ENCODE measurements at regions not wholly inside any gene's neighbourhood (a gene's known extent, or its start where the extent isn't known, plus 50 kb on each side); places are given as distances from the start of the nearest gene placed in this dataset.
"Not testable (repeated sequence)": the region's sequence is repeated elsewhere in the genome, so short reads cannot be mapped to it uniquely, and the experiment has no call there.

GRCh38 chr5:99176186-99176585 lies 247.4 kb upstream of the CHD1 start:
- Mint-ChIP-seq H3K4me1 (no peaks in the 10 kb centered on the region), H3K27ac (no peak overlapping the region), H3K4me3 (no peak overlapping the region), H3K27me3 (peaks cover 4% of the 10 kb centered on the region), H3K36me3 (no peaks in the 10 kb centered on the region), H3K9me3 (no peaks in the 10 kb centered on the region)

DNA sequence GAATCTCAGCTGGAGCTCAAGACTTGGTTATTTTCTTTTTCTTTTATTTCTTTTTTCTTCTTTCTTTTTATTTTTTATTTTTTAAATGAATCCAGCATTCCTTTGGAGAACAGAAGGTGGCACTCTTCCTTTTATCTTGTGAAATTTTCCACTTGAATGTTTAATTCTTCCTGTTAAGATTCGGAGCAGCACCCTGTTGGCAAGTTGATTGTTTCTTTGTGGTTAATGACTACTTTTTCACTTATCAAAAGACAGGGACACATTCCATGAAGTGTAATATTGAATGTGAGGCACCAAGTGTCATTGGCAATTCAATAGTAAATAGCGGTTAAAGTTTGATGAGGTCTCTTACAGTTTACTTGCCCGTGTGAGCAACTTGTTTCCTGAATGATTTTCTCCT lies 240.5 kb upstream of the CHD1 start:
- Mint-ChIP-seq H3K27me3 (peaks cover 8% of the 10 kb centered on the region), H3K9me3 (peaks cover 6% of the 10 kb centered on the region), H3K27ac (no peak overlapping the region), H3K36me3 (no peaks in the 10 kb centered on the region), H3K4me1 (no peaks in the 10 kb centered on the region), H3K4me3 (no peak overlapping the region)

GRCh38 chr5:99161538-99161937 lies 232.7 kb upstream of the CHD1 start:
- H3K9me3 Mint-ChIP-seq, H3K27me3 Mint-ChIP-seq, H3K4me1 Mint-ChIP-seq, H3K36me3 Mint-ChIP-seq, H3K4me3 Mint-ChIP-seq, H3K27ac Mint-ChIP-seq: not testable (repeated sequence)

- no peaks in the 10 kb centered on the region for H3K36me3 Mint-ChIP-seq
- H3K27me3 Mint-ChIP-seq, result no peaks in the 10 kb centered on the region
- H3K27ac Mint-ChIP-seq, result no peak overlapping the region
- no peaks in the 10 kb centered on the region for H3K4me1 Mint-ChIP-seq
- H3K9me3 Mint-ChIP-seq, result no peaks in the 10 kb centered on the region
- H3K4me3 Mint-ChIP-seq, result no peak overlapping the region
Measured at GRCh38 chr5:99156688-99157087, 227.9 kb upstream of the CHD1 start.

DNA sequence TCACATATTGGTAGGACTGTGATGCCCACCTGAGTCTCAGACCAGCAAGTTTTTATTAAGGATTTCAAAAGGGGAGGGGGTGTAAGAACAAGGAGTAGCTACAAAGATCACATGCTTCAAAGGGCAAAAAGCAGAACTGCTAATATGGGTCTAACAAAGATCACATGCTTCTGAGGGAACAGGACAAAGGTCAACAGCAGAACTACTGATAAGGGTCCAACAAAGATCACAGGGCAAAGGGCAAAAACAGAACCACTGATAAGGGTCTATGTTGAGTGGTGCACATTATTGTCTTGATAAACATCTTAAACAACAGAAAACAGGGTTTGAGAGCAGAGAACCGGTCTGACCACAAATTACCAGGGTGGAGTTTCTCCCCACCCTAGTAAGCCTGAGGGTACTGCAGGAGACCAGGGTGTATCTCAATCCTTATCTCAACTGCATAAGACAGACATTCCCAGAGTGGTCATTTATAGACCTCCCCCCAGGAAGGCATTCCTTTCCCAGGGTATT lies 214.5 kb upstream of the CHD1 start:
- not testable (repeated sequence) for H3K27me3 Mint-ChIP-seq, H3K27ac Mint-ChIP-seq, H3K4me3 Mint-ChIP-seq, H3K9me3 Mint-ChIP-seq, H3K4me1 Mint-ChIP-seq, H3K36me3 Mint-ChIP-seq

DNA sequence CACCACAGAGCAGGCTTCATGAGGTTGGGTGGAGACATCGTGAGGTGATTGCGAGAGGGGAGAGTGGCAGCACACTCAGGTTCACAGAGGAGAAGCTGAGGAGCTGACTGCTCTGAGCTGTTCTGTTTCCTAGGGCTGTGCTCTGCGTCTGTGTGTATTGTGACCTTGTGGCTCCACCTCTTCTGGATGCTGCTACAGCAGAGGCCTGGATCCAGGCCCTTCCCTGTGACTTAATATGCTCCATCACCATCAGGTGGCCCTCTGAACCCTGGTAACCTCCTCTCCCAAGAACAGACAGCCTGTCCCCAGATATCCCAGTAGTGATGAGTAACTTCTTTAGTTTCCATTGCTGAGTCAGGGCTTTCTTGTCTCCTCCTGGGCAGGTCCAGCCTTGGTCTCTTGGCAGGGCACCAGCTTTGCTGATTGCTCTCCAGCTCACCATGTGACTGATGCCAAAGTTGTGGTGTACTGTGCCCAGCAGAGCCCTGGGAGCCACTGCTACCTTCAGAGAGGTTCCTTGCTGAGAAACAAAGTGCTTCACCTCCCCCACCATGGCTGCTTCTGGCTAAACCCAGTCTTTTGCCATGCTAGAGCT lies 212.8 kb upstream of the CHD1 start:
- Mint-ChIP-seq H3K4me3 (no peak overlapping the region), H3K4me1 (no peaks in the 10 kb centered on the region), H3K36me3 (no peaks in the 10 kb centered on the region), H3K27ac (no peak overlapping the region), H3K27me3 (peaks cover 14% of the 10 kb centered on the region), H3K9me3 (peaks cover 7% of the 10 kb centered on the region)

DNA sequence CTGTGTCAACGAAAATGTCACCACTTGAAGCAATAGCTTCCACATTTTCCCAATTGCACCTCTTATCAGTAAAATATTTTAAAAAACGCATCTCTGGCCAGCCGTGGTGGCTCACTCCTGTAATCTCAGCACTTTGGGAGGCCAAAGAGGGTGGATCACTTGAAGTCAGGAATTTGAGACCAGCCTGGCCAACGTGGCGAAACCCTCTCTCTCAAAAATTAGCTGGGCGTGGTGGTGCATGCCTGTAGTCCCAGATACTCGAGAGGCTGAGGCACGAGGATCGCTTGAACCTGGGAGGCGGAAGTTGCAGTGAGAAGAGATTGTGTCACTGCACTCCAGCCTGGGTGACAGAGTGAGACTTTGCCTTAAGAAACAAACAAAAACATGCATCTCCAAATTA lies 210.1 kb upstream of the CHD1 start:
- no peaks in the 10 kb centered on the region for H3K4me1 Mint-ChIP-seq
- peaks cover 16% of the 10 kb centered on the region for H3K27me3 Mint-ChIP-seq
- H3K27ac Mint-ChIP-seq, result no peak overlapping the region
- H3K4me3 Mint-ChIP-seq, result no peak overlapping the region
- H3K36me3 Mint-ChIP-seq, result no peaks in the 10 kb centered on the region
- peaks cover 1% of the 10 kb centered on the region for H3K9me3 Mint-ChIP-seq

GRCh38 chr5:99133921-99134320 lies 205.1 kb upstream of the CHD1 start:
- H3K36me3 Mint-ChIP-seq, result no peaks in the 10 kb centered on the region
- H3K4me3 Mint-ChIP-seq, result no peak overlapping the region
- no peaks in the 10 kb centered on the region for H3K4me1 Mint-ChIP-seq

DNA sequence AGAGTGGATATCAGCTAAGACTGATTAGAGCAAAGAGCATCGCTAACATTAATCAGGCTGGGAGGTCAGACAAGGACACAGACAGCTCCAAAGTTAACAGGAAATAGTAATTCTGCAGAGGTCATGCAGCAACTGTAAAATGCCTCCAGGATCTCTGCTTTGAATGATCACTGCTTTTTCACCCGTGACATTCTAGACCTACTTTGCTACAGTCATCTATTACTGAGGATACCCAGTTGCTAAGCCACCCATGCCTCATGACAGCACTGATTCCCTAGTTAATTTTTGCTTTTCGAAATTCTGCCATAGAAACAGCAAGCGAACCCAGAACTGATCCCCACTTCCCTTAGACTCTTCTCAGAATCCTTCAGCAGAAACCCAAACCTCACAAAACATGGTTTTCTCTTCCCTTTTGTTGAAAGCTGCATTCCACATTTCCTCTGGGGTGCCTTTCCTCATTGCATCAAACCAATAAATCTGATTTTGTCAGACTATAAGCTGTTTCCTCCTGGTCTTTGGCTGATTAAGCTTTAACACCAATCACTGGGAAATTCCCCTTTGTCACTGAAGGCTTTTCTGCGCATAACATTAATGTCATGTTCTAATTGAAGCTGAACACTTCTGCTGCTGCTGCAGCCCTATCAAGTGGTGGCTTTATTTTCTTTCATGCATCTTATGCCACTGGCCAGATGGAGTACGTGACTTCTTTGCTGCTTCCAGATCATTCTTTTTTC lies 201.1 kb upstream of the CHD1 start:
- H3K27ac Mint-ChIP-seq, result no peak overlapping the region
- no peak overlapping the region for H3K4me3 Mint-ChIP-seq
- peaks cover 1% of the 10 kb centered on the region for H3K27me3 Mint-ChIP-seq
- H3K9me3 Mint-ChIP-seq, result no peaks in the 10 kb centered on the region
- no peaks in the 10 kb centered on the region for H3K36me3 Mint-ChIP-seq
- no peaks in the 10 kb centered on the region for H3K4me1 Mint-ChIP-seq

More at GRCh38 chr5:99133921-99134320, 205.1 kb upstream of the CHD1 start:
- H3K27me3 Mint-ChIP-seq, result peaks cover 12% of the 10 kb centered on the region
- H3K27ac Mint-ChIP-seq, result no peak overlapping the region
- H3K9me3 Mint-ChIP-seq, result no peaks in the 10 kb centered on the region

DNA sequence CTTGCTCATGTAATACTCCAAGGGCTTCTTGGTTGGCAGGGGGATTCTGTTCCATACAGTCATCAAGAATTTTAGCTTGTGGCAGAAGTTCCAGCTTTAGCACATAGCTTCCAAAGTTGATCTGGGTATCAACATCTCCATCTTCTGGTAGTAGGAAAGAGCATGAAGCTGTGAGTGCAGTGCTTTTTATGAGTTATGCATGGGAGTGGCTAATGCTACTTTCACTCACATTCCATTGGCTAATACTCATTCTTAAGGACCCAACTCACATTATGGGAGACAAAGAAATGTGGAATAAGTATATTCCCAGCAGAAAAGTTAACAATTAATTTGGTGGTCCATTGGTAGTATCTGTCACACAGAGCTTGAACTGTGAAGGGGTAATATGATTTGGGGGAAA lies 194.2 kb upstream of the CHD1 start:
- Mint-ChIP-seq H3K27ac (no peak overlapping the region), H3K9me3 (no peaks in the 10 kb centered on the region), H3K4me1 (no peaks in the 10 kb centered on the region), H3K27me3 (peaks cover 6% of the 10 kb centered on the region), H3K36me3 (no peaks in the 10 kb centered on the region), H3K4me3 (no peak overlapping the region)

GRCh38 chr5:99119326-99119725 lies 190.5 kb upstream of the CHD1 start:
- no peaks in the 10 kb centered on the region for H3K4me1 Mint-ChIP-seq
- H3K27me3 Mint-ChIP-seq, result peaks cover 7% of the 10 kb centered on the region
- H3K36me3 Mint-ChIP-seq, result no peaks in the 10 kb centered on the region
- no peak overlapping the region for H3K27ac Mint-ChIP-seq
- no peaks in the 10 kb centered on the region for H3K9me3 Mint-ChIP-seq
- no peak overlapping the region for H3K4me3 Mint-ChIP-seq

- no peaks in the 10 kb centered on the region for H3K9me3 Mint-ChIP-seq
- H3K36me3 Mint-ChIP-seq, result no peaks in the 10 kb centered on the region
- no peaks in the 10 kb centered on the region for H3K4me1 Mint-ChIP-seq
- H3K27ac Mint-ChIP-seq, result no peak overlapping the region
- no peak overlapping the region for H3K4me3 Mint-ChIP-seq
- H3K27me3 Mint-ChIP-seq, result peaks cover 9% of the 10 kb centered on the region
Measured at GRCh38 chr5:99116526-99116925, 187.7 kb upstream of the CHD1 start.

GRCh38 chr5:99109894-99110293 lies 181.1 kb upstream of the CHD1 start:
- H3K36me3 Mint-ChIP-seq, result no peaks in the 10 kb centered on the region
- H3K4me3 Mint-ChIP-seq, result no peak overlapping the region
- H3K27me3 Mint-ChIP-seq, result peaks cover 8% of the 10 kb centered on the region
- H3K9me3 Mint-ChIP-seq, result no peaks in the 10 kb centered on the region
- H3K27ac Mint-ChIP-seq, result no peak overlapping the region
- H3K4me1 Mint-ChIP-seq, result no peaks in the 10 kb centered on the region

GRCh38 chr5:99105216-99105615 lies 176.4 kb upstream of the CHD1 start:
- Mint-ChIP-seq H3K4me3 (no peak overlapping the region), H3K4me1 (no peaks in the 10 kb centered on the region), H3K27ac (no peak overlapping the region), H3K9me3 (no peaks in the 10 kb centered on the region), H3K36me3 (no peaks in the 10 kb centered on the region), H3K27me3 (peaks cover 1% of the 10 kb centered on the region)

- no peaks in the 10 kb centered on the region for H3K36me3 Mint-ChIP-seq
Measured at GRCh38 chr5:99104538-99105132, 175.8 kb upstream of the CHD1 start.

DNA sequence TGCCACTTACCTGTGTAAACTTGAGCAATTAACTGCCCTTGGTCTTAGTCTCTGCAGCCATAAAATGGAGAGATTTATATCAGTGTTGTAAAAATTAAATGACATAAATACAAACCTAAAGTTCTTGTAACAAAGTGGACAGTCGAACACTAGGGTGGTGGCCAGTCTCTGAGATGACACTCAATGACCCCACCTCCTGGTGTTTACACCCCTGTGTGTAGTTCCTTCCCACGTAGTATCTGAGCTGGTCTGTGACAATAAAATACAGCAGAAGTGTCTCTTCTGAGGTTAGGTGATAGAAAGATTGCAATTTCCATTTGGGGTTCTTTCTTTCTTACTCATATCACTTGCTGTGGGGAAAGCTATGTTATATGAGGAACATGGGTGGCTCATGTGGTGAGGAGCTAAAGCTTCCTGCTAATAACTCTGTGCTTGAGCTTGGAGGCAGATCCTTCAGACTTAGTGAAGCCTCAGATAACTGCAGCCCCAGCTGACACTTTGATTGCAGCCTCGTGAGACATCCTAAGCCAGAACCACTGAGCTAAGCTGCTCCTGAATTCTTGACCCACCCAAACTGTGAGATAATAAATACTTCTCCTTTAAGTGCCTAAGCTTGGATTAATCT lies 173.4 kb upstream of the CHD1 start:
- H3K4me1 Mint-ChIP-seq, result no peaks in the 10 kb centered on the region
- H3K4me3 Mint-ChIP-seq, result no peak overlapping the region
- no peaks in the 10 kb centered on the region for H3K36me3 Mint-ChIP-seq
- H3K27me3 Mint-ChIP-seq, result peaks cover 2% of the 10 kb centered on the region
- no peak overlapping the region for H3K27ac Mint-ChIP-seq
- H3K9me3 Mint-ChIP-seq, result no peaks in the 10 kb centered on the region

More at GRCh38 chr5:99104538-99105132, 175.8 kb upstream of the CHD1 start:
- Mint-ChIP-seq H3K9me3 (no peaks in the 10 kb centered on the region), H3K27ac (no peak overlapping the region), H3K4me3 (no peak overlapping the region), H3K27me3 (peaks cover 1% of the 10 kb centered on the region), H3K4me1 (no peaks in the 10 kb centered on the region)

All from activated naive CD4-positive, alpha-beta T cell treated with anti-CD3 and anti-CD28 coated beads, Interleukin-2, amount 50 U/mL, for 24 hours (primary cell).